Natural killer cell (primary cell): ENCODE measurements at regions not wholly inside any gene's neighbourhood (a gene's known extent, or its start where the extent isn't known, plus 50 kb on each side); places are given as distances from the start of the nearest gene placed in this dataset.

Source experiments
- ATAC-seq, 3 donors: fragments of 150-1000 bp in 2 of 3; fragments of 200-7000 bp in 1 of 3; cut with Tn5 transposase; 1 replicate in 1 of 3; 2 replicates in 2 of 3; pipeline ENCODE4 v1.10.0; 2021; ENCODE audit warnings: mild to moderate bottlenecking in 2 of 3, moderate library complexity in 2 of 3
- DNase-seq, 2 donors: peaks; one replicate each; pipeline versions ENCODE4 v3.0.0 to v3.0.0-alpha.2; 2013 to 2021; ENCODE audit warnings: mixed read lengths in 1 of 2
- H3K27ac ChIP-seq: one replicate; pipeline ENCODE4 v1.5.1; 2013; ENCODE audit warnings: mild to moderate bottlenecking, low read length
- H3K27me3 ChIP-seq: one replicate; pipeline ENCODE4 v1.6.1; 2013; ENCODE audit warnings: low read length; ENCODE audit not compliant: control insufficient read depth, insufficient read depth
- H3K36me3 ChIP-seq: one replicate; pipeline ENCODE4 v1.6.1; 2013; ENCODE audit warnings: low read length; ENCODE audit not compliant: control insufficient read depth, insufficient read depth
- H3K4me1 ChIP-seq: one replicate; pipeline ENCODE4 v1.6.1; 2013; ENCODE audit warnings: low read length; ENCODE audit not compliant: control insufficient read depth, insufficient read depth
- H3K4me3 ChIP-seq: one replicate; pipeline ENCODE4 v1.5.1; 2013; ENCODE audit warnings: low read length
- H3K9me3 ChIP-seq: one replicate; pipeline ENCODE4 v1.6.1; 2013; ENCODE audit warnings: low read length; ENCODE audit not compliant: control insufficient read depth, insufficient read depth
- H3K27ac Mint-ChIP-seq, 2 donors: one replicate each; pipeline ENCODE4 v1.8.0; 2022; ENCODE audit warnings: mild to moderate bottlenecking in 2 of 2, mixed read lengths in 2 of 2, moderate library complexity in 1 of 2
- H3K27me3 Mint-ChIP-seq, 2 donors: one replicate each; pipeline ENCODE4 v1.8.0; 2022; ENCODE audit warnings: low read depth in 2 of 2, mixed read lengths in 2 of 2
- H3K36me3 Mint-ChIP-seq: one replicate; pipeline ENCODE4 v1.8.0; 2022; ENCODE audit warnings: mixed read lengths
- H3K4me1 Mint-ChIP-seq, 2 donors: one replicate each; pipeline ENCODE4 v1.8.0; 2022; ENCODE audit warnings: mixed read lengths in 2 of 2
- H3K4me3 Mint-ChIP-seq: one replicate; pipeline ENCODE4 v1.8.0; 2022; ENCODE audit warnings: mild to moderate bottlenecking, moderate library complexity, mixed read lengths
- H3K9me3 Mint-ChIP-seq, 2 donors: one replicate each; pipeline ENCODE4 v1.8.0; 2022; ENCODE audit warnings: mixed read lengths in 2 of 2
- WGBS: methylation state at CpG from one replicate; pipeline ENCODE4 v1.1.7; 2013; ENCODE audit warnings: missing lambda C conversion rate; ENCODE audit not compliant: insufficient coverage; 5-methylcytosine and 5-hydroxymethylcytosine counted together
- intact Hi-C: fragments of 100-400 bp; cut with micrococcal nuclease; formaldehyde crosslinking; loops from one replicate; pipeline ENCODE4 v1.14.2; 2022
- TF ChIP-seq, protein P1 (sequence below): fragments of 200-600 bp; IDR thresholded peaks from one replicate; pipeline ENCODE4 v1.8.0; 2022; ENCODE audit warnings: antibody characterized with exemption

DNA sequence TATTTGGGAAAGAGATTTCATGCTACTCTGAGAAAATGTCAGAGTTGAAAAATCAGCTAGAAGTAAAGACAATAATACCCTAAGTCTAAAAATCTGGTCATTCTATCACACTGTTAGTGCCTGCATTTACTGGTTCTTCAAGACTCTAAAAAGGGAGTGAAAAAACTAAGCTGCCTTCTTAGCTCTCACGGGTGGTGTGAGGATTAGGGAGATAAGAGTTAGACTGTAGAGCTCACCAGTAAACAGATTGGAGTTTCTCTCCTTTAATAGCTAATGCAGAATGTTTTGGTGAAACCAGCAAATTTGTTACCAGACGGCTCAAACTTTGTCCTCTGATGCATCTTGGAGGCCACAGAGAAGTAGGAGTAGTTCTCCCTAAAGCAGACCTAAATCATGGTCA, 135.0 kb upstream of the OTX2 start:
- Mint-ChIP-seq H3K27ac (no peak overlapping the region), H3K4me3 (no peak overlapping the region), H3K4me1 (no peaks in the 10 kb centered on the region), H3K36me3 (peaks cover 14% of the 10 kb centered on the region), H3K27me3 (no peaks in the 10 kb centered on the region), H3K9me3 (peaks cover 13 to 17% of the 10 kb centered on the region in 2 donors)
- Histone ChIP-seq H3K9me3 (no peaks in the 10 kb centered on the region), H3K4me3 (no peak overlapping the region), H3K36me3 (no peaks in the 10 kb centered on the region), H3K27ac (no peak overlapping the region), H3K4me1 (no peaks in the 10 kb centered on the region), H3K27me3 (no peaks in the 10 kb centered on the region)
- DNase-seq (no peak), ATAC-seq (no peak)
- 45% methylated on average over 2 of the region's 2 CpGs for WGBS
- TF ChIP-seq, protein P1, sequence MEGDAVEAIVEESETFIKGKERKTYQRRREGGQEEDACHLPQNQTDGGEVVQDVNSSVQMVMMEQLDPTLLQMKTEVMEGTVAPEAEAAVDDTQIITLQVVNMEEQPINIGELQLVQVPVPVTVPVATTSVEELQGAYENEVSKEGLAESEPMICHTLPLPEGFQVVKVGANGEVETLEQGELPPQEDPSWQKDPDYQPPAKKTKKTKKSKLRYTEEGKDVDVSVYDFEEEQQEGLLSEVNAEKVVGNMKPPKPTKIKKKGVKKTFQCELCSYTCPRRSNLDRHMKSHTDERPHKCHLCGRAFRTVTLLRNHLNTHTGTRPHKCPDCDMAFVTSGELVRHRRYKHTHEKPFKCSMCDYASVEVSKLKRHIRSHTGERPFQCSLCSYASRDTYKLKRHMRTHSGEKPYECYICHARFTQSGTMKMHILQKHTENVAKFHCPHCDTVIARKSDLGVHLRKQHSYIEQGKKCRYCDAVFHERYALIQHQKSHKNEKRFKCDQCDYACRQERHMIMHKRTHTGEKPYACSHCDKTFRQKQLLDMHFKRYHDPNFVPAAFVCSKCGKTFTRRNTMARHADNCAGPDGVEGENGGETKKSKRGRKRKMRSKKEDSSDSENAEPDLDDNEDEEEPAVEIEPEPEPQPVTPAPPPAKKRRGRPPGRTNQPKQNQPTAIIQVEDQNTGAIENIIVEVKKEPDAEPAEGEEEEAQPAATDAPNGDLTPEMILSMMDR: no peak
- intact Hi-C loops: no loop called here

DNA sequence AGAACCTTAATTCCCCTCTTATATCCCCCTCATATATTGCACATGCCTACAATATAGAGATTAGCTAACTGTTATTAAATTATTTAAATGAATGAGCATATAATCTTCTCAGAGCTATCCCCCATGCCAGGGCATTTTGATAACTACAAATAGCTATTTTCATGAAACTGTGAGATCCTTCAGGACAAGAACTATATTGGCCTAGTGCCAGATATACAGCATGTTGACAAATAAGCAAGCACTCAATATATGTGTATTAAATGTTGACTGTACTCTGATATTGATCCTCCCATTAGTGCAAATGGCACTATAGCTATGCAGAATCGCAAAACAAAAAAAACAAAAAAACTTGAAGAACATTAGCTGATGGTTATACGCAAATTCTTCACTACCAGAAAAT, 134.1 kb upstream of the OTX2 start:
- H3K4me1 ChIP-seq: no peaks in the 10 kb centered on the region

DNA sequence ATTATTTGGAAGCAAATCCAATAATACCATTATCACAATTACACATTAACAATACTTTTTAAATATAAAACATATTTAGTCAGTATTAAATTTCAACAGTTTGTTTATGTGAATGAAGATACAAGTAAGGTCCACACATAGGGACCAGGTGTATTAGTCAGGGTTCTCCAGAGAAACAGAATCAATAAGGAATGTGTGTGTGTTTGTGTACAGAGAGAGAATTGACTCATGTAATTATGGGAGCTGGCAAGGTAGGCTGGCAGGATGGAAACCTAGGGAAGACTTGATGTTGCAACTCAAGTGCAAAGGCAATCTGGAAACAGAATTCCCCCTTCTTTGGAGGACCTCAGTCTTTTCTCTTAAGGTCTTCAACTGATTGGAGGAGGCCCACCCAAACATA, 123.2 kb upstream of the OTX2 start:
- intact Hi-C loops: no loop called here
- Histone ChIP-seq H3K36me3 (no peaks in the 10 kb centered on the region), H3K9me3 (no peaks in the 10 kb centered on the region), H3K27me3 (no peaks in the 10 kb centered on the region), H3K27ac (no peak overlapping the region), H3K4me1 (no peaks in the 10 kb centered on the region), H3K4me3 (no peak overlapping the region)
- no peaks in the 10 kb centered on the region for H3K4me1 Mint-ChIP-seq
- TF ChIP-seq, protein P1: no peak
- H3K27me3 Mint-ChIP-seq: no peaks in the 10 kb centered on the region
- H3K9me3 Mint-ChIP-seq: peaks cover 2 to 6% of the 10 kb centered on the region in 2 donors
- no peak for DNase-seq
- no peaks in the 10 kb centered on the region for H3K36me3 Mint-ChIP-seq
- no peak for ATAC-seq
- no peak overlapping the region for H3K4me3 Mint-ChIP-seq
- H3K27ac Mint-ChIP-seq: no peak overlapping the region

More for the DNA sequence above, 134.1 kb upstream of the OTX2 start:
- Mint-ChIP-seq H3K27me3 (no peaks in the 10 kb centered on the region), H3K27ac (no peak overlapping the region), H3K9me3 (peaks cover 16% of the 10 kb centered on the region in 2 donors), H3K4me3 (no peak overlapping the region), H3K4me1 (no peaks in the 10 kb centered on the region), H3K36me3 (peaks cover 15% of the 10 kb centered on the region)
- no peaks in the 10 kb centered on the region for H3K36me3 ChIP-seq
- no peaks in the 10 kb centered on the region for H3K9me3 ChIP-seq
- no peak for ATAC-seq
- WGBS: 88% methylated on average over 2 of the region's 2 CpGs
- H3K27ac ChIP-seq: no peak overlapping the region
- H3K4me3 ChIP-seq: no peak overlapping the region
- intact Hi-C loops: no loop called here
- H3K27me3 ChIP-seq: no peaks in the 10 kb centered on the region
- no peak for DNase-seq
- TF ChIP-seq, protein P1: no peak

DNA sequence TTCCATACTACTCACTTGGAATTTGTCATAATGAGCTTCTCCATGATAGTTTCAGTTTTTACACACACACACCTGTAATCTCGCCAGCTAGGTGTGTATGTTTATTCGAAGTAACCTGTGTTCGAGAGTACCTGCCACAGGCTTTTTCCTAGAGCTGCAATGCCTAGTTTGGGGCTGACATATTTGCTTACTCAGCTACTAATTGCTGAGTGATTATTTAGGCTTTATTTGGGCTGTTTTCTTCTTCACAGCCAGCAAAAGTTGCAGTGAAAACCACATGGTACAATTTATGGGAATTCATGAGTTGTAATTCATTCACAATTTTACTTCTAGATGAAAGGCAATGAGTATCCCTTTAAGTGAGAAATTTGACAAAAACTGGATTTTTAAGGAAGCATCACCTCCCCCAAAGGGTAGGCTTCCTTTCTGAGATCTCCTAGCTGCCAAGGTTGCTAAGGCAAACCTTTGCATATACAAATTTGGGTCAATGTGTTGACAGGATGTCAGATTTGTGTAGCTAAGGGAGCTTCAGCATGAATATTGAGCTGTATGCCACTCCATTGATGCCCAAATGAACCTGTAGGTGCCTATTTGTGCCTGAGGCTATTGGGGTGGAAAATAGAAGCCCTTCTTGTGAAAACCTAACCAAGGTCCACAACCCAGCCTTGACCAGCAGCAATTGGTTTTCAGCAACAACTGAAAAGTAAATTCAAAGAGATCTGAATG, 108.7 kb upstream of the OTX2 start:
- intact Hi-C loops: no loop called here
- Mint-ChIP-seq H3K4me1 (no peaks in the 10 kb centered on the region), H3K27ac (no peak overlapping the region), H3K9me3 (peaks cover 2 to 4% of the 10 kb centered on the region in 2 donors), H3K36me3 (no peaks in the 10 kb centered on the region), H3K4me3 (no peak overlapping the region), H3K27me3 (no peaks in the 10 kb centered on the region)
- ATAC-seq: no peak
- 54% methylated on average over 3 of the region's 3 CpGs for WGBS
- Histone ChIP-seq H3K4me3 (no peak overlapping the region), H3K27ac (no peak overlapping the region), H3K36me3 (no peaks in the 10 kb centered on the region), H3K27me3 (no peaks in the 10 kb centered on the region), H3K9me3 (no peaks in the 10 kb centered on the region), H3K4me1 (no peaks in the 10 kb centered on the region)
- TF ChIP-seq, protein P1: no peak
- DNase-seq: no peak
